Activated B cell treated with CpG ODN at 0.5 μM for 24 hours (primary cell): ENCODE measurements at regions not wholly inside any gene's neighbourhood (a gene's known extent, or its start where the extent isn't known, plus 50 kb on each side); places are given as distances from the start of the nearest gene placed in this dataset.
"Not testable (repeated sequence)": the region's sequence is repeated elsewhere in the genome, so short reads cannot be mapped to it uniquely, and the experiment has no call there.

Experiments used
- ATAC-seq: fragments of 200-7000 bp; cut with Tn5 transposase; one replicate; pipeline ENCODE4 v1.10.0; 2021; ENCODE audit warnings: low read depth, mild to moderate bottlenecking, moderate library complexity
- CTCF ChIA-PET: fragments of 350-600 bp; sonication (Branson Sonifier 250); formaldehyde crosslinking; loops from one replicate; lab custom pipeline; 2021; ENCODE audit warnings: antibody characterized with exemption; lab: Charles Lee
- POLR2A ChIA-PET: fragments of 350-600 bp; sonication (Branson Sonifier 250); formaldehyde crosslinking; loops from one replicate; lab custom pipeline; 2021; ENCODE audit warnings: antibody characterized with exemption; lab: Charles Lee
- DNase-seq: peaks from one replicate; pipeline ENCODE4 v3.0.0; 2022
- H3K27ac Mint-ChIP-seq: one replicate; pipeline ENCODE4 v1.8.0; 2020; ENCODE audit warnings: mixed read lengths
- H3K27me3 Mint-ChIP-seq: one replicate; pipeline ENCODE4 v1.8.0; 2021; ENCODE audit warnings: mixed read lengths
- H3K36me3 Mint-ChIP-seq: one replicate; pipeline ENCODE4 v1.8.0; 2021; ENCODE audit warnings: low read depth, mixed read lengths
- H3K4me1 Mint-ChIP-seq: one replicate; pipeline ENCODE4 v1.8.0; 2021; ENCODE audit warnings: mixed read lengths
- H3K4me3 Mint-ChIP-seq: one replicate; pipeline ENCODE4 v1.8.0; 2020; ENCODE audit warnings: mild to moderate bottlenecking, mixed read lengths
- H3K9me3 Mint-ChIP-seq: one replicate; pipeline ENCODE4 v1.8.0; 2020; ENCODE audit warnings: mixed read lengths
- CTCF ChIP-seq: fragments of 200-600 bp; IDR thresholded peaks from one replicate; pipeline ENCODE4 v1.8.0; 2022; ENCODE audit warnings: antibody characterized with exemption, mild to moderate bottlenecking
- intact Hi-C: fragments of 100-400 bp; cut with micrococcal nuclease; formaldehyde crosslinking; loops from one replicate; pipeline ENCODE4 v1.15.1; 2024

GRCh38 chr18:10145546-10145945 lies 231.7 kb downstream of the VAPA start:
- intact Hi-C loops, result no loop called here
- Mint-ChIP-seq H3K27ac (no peak overlapping the region), H3K27me3 (peaks cover 4% of the 10 kb centered on the region), H3K4me3 (no peak overlapping the region), H3K4me1 (no peaks in the 10 kb centered on the region), H3K9me3 (no peaks in the 10 kb centered on the region), H3K36me3 (no peaks in the 10 kb centered on the region)
- DNase-seq (no peak), ATAC-seq (no peak)
- ChIA-PET POLR2A (no interaction called here), CTCF (no interaction called here)
- no peak for TF ChIP-seq CTCF

- DNase-seq, result no peak
- POLR2A ChIA-PET, result no interaction called here
- Mint-ChIP-seq H3K4me1 (no peaks in the 10 kb centered on the region), H3K4me3 (no peak overlapping the region), H3K9me3 (no peaks in the 10 kb centered on the region), H3K36me3 (no peaks in the 10 kb centered on the region), H3K27me3 (peaks cover 4% of the 10 kb centered on the region), H3K27ac (no peak overlapping the region)
- ATAC-seq, result no peak
- CTCF ChIA-PET, result no interaction called here
- intact Hi-C loops, result no loop called here
- TF ChIP-seq CTCF, result no peak
Observed at GRCh38 chr18:10147226-10147625, 233.4 kb downstream of the VAPA start.

GRCh38 chr18:10147752-10148151 lies 233.9 kb downstream of the VAPA start:
- Mint-ChIP-seq H3K36me3 (no peaks in the 10 kb centered on the region), H3K9me3 (no peaks in the 10 kb centered on the region), H3K27ac (no peak overlapping the region), H3K4me1 (no peaks in the 10 kb centered on the region), H3K27me3 (peaks cover 2% of the 10 kb centered on the region), H3K4me3 (no peak overlapping the region)
- POLR2A ChIA-PET, result no interaction called here
- intact Hi-C loops, result no loop called here
- DNase-seq, result no peak
- CTCF ChIA-PET, result no interaction called here
- no peak for ATAC-seq
- TF ChIP-seq CTCF, result no peak

GRCh38 chr18:10148189-10148929 lies 234.5 kb downstream of the VAPA start:
- Mint-ChIP-seq H3K4me1 (no peaks in the 10 kb centered on the region), H3K27ac (no peak overlapping the region), H3K27me3 (no peaks in the 10 kb centered on the region), H3K36me3 (no peaks in the 10 kb centered on the region), H3K4me3 (no peak overlapping the region), H3K9me3 (no peaks in the 10 kb centered on the region)
- intact Hi-C loops, result no loop called here
- ATAC-seq (no peak), DNase-seq (no peak)
- no peak for TF ChIP-seq CTCF
- CTCF ChIA-PET, result no interaction called here
- POLR2A ChIA-PET, result no interaction called here

GRCh38 chr18:10149768-10150556 lies 236.1 kb downstream of the VAPA start:
- intact Hi-C loops, result no loop called here
- no peaks in the 10 kb centered on the region for H3K9me3 Mint-ChIP-seq
- no peaks in the 10 kb centered on the region for H3K4me1 Mint-ChIP-seq
- DNase-seq (no peak), ATAC-seq (no peak)
- H3K4me3 Mint-ChIP-seq, result no peak overlapping the region
- POLR2A ChIA-PET, result no interaction called here
- no peaks in the 10 kb centered on the region for H3K27me3 Mint-ChIP-seq
- no peaks in the 10 kb centered on the region for H3K36me3 Mint-ChIP-seq
- no peak for TF ChIP-seq CTCF
- no peak overlapping the region for H3K27ac Mint-ChIP-seq
- CTCF ChIA-PET, result no interaction called here

GRCh38 chr18:10150576-10150975 lies 236.8 kb downstream of the VAPA start:
- H3K27ac Mint-ChIP-seq, ATAC-seq, intact Hi-C loops, DNase-seq, H3K4me3 Mint-ChIP-seq, CTCF ChIA-PET, H3K9me3 Mint-ChIP-seq, H3K4me1 Mint-ChIP-seq, H3K27me3 Mint-ChIP-seq, H3K36me3 Mint-ChIP-seq, POLR2A ChIA-PET: not testable (repeated sequence)
